DMS153 (cell line): ENCODE measurements at regions not wholly inside any gene's neighbourhood (a gene's known extent, or its start where the extent isn't known, plus 50 kb on each side); places are given as distances from the start of the nearest gene placed in this dataset.

Source experiments
- DNase-seq: peaks from one replicate; lab custom pipeline; 2025; lab: John Stamatoyannopoulos, UW

GRCh38 chr9:99590840-99591239 lies 230.8 kb upstream of the NR4A3 start:
- DNase-seq: no peak

- no peak for DNase-seq
These were observed 229.9 kb upstream of the NR4A3 start for GRCh38 chr9:99591770-99592169.

- no peak for DNase-seq
These were observed 228.7 kb upstream of the NR4A3 start for GRCh38 chr9:99592834-99593574.

DNA sequence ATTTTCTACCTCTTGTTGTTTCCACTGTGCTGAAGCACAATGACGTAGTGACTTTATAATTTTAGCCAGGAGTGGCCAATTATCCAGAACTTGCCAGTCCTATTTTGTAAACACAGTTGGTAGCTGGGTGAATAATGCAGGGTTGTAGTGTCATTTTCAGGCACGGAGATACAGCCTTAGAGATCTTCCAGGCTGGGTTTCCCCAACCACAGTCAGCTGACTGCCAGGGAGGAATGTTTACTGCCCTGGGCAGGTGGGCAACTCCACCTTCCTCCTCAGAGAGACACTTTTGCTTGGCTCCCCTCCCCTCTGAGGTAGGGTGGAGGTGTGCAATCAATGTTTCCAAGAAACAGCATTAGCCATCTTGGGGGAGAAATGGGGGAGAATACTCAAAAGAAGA lies 228.1 kb upstream of the NR4A3 start:
- DNase-seq: no peak

- no peak for DNase-seq
These were observed 227.5 kb upstream of the NR4A3 start for GRCh38 chr9:99594056-99594780.

GRCh38 chr9:99595796-99596195 lies 225.9 kb upstream of the NR4A3 start:
- DNase-seq: no peak

- no peak for DNase-seq
These were observed 220.0 kb upstream of the NR4A3 start for GRCh38 chr9:99601571-99602111.

- no peak for DNase-seq
These were observed 218.8 kb upstream of the NR4A3 start for GRCh38 chr9:99602854-99603253.

- no peak for DNase-seq
These were observed 216.5 kb upstream of the NR4A3 start for GRCh38 chr9:99605016-99605743.

DNA sequence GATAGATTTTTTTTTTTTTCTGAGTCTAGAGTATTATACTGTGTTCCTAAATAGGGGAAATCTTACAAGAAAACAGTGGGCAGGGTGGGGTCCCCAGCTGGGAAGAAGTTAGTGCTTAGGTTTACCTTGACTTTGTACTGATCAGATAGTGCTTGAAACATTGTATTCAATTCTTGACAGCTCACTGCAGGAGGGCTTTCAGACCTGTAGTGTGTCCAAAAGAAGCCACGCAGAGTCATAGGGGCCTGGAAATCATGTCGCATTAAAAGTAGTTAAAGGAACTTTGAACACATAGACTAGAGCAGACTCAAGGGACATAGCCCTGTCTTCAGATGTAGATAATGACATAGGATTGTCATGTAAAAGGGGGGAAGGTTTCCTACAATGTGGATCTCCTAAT lies 215.4 kb upstream of the NR4A3 start:
- no peak for DNase-seq

- DNase-seq: no peak
These were observed 214.7 kb upstream of the NR4A3 start for GRCh38 chr9:99606957-99607356.

DNA sequence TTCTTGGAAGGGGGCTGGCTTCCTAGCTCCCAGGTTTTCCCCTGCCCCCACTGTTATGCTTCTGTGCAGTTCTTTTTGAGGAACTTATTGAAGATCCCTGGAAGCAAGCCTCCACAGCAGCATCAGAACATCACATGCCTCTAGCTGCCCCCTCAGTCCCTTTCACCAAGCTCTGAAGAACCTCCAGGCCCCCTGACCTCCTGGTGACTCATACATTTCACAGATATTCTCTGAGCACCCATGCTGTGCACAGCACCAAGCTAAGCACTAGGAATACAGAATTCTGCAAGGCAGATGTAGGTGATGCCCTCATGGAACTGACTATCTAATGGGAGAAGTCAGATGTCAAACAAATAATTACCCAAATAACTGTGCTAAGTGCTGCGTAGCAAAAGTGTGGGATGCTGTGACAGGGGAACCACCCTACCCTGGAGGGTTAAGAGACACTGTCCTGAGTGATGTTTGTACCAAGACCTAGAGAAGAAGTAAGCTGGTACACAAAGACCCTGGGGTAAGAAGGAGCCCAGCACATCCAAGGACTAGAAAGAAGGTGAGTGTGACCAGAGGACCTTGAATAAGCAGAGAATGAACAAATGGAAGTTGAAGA lies 213.7 kb upstream of the NR4A3 start:
- DNase-seq: no peak

DNA sequence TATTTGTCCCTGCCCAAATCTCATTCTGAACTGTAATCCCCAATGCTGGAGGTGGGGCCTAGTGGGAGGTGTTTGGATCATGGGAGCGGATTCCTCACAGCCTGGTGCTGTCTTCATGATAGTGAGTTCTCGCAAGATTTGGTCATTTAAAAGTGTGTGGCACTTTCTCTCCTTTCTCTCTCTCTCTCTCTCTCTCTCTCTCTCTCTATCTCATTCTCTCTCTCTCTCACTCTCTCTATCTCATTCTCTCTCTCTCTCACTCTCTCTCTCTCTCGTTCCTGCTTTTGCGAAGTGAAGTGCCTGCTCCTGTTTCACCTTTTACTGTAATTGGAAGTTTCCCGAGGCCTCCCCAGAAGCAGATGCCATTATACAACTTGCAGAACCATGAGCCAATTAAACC lies 207.3 kb upstream of the NR4A3 start:
- DNase-seq: no peak

DNA sequence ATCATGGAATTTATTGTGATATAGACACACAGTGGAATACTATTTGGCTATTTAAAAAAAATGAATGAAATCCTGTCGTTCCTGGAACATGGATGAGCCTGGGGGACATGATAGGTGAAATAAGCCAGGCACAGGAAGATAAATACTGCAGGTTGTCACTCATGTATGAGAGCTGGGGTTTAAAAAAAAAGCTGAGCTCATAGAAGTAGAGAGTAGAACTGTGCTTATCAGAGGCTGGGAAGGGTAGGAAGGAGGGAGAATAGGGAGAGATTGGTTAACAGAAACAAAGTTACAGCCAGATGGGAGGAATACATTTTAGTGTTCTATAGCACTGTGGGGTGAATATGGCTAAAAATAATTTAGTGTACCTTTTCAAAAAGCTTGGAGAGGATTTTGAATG lies 200.6 kb upstream of the NR4A3 start:
- no peak for DNase-seq

DNA sequence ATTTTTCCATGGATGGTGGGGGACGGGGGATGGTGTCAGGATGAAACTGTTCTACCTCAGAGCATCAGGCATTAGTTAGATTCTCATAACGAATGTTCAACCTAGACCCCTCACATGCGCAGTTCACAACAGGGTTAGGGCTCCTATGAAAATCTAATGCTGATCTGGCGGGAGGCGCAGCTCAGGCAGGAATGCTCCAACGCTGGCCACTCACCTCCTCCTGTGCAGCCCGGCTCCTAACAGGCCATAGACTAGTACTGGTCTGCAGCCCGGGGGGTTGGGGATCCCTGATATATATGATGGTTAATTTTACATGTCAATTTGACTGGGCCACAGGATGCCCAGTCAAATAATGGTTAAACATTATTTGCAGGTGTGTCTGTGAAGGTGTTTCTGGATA lies 199.0 kb upstream of the NR4A3 start:
- DNase-seq: no peak

- no peak for DNase-seq
These were observed 197.8 kb upstream of the NR4A3 start for GRCh38 chr9:99623780-99624364.

- DNase-seq: no peak
These were observed 197.0 kb upstream of the NR4A3 start for GRCh38 chr9:99624499-99625233.

DNA sequence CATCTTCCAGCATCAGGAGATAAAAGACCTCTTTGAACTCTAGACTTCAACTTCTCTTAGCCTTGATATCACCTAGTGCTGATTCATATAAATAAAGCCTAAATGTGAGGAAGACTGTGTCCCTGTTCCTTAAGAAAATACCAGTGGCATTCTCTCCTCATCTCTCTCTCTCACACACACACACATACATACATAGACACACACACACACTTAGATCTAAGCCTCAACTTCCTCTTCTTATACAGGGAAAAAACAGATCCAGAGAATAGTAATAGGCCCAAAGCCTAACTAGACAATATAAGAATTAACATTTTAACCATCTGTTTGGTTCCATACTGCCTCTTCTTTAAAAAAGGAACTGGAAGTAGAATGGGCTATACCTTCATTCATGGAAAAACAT lies 195.3 kb upstream of the NR4A3 start:
- DNase-seq: no peak

GRCh38 chr9:99628285-99628684 lies 193.4 kb upstream of the NR4A3 start:
- no peak for DNase-seq

- no peak for DNase-seq
These were observed 192.7 kb upstream of the NR4A3 start for GRCh38 chr9:99628849-99629620.
